GM19372 (cell line): ENCODE measurements at regions not wholly inside any gene's neighbourhood (a gene's known extent, or its start where the extent isn't known, plus 50 kb on each side); places are given as distances from the start of the nearest gene placed in this dataset.

ENCODE experiments used
- ATAC-seq: cut with Tn5 transposase; IDR thresholded peaks from one replicate; pipeline ENCODE4 v1.9.1; 2021; ENCODE audit warnings: mild to moderate bottlenecking, low read depth, moderate library complexity; ENCODE audit not compliant: unreplicated experiment

DNA sequence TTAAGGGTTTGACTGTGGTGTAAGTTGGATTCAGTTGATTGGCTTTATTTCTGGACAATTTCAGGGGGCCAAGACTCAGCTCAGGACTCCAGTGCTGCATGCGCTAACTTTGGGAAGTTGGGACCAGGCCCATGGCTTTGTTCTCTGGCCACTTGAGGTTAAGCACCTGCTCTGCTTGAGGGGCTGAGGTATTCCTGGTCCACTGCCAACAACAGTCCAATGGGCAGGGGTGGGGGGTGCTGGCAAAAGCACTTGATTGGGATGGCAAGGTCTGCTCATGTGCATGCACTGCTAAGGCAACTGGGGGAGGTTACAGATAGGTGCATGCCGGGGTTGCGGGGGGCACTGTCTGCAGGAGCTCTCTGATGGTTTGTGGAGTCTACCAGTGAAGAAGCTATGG is 52.6 kb upstream of the ASB17 start:
- ATAC-seq, result no peak

DNA sequence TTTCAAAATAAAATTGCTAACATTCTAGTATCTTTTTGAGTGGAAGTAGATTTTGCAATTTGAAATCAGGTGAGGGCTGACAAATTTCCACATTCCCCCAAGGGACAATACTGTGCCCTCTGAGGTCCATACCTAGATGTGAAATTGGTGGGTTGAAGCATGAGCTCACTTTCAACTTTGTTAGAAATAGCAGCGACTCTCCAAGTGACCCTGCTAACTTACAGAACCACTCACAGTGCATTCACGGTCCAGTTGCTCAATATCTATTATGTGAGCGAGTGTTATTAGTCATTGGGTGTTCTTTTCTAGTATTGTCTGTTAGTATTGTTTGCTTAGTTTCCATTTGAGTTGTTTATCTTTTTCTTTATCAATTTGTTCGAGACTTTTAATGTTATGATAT is 53.6 kb upstream of the ASB17 start:
- peak; percentile 67 for ATAC-seq

DNA sequence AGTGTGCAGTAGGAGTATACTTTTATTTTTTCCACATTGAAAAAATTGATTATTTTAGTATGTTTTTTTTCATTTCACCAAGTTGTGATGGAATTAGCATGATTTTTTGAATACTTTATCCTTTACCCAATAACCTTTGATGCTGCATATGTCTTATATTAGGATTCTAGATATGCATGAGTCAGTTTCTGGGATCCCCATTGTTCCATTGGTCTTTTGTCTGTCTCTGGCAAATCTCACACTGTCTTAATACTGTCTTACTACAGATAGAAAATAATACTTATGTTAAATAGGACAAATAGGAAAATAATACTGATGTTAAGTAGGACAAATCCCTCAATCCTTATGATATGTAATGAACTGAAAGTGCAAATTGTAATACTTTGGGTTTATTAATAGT is 54.3 kb upstream of the ASB17 start:
- no peak for ATAC-seq

DNA sequence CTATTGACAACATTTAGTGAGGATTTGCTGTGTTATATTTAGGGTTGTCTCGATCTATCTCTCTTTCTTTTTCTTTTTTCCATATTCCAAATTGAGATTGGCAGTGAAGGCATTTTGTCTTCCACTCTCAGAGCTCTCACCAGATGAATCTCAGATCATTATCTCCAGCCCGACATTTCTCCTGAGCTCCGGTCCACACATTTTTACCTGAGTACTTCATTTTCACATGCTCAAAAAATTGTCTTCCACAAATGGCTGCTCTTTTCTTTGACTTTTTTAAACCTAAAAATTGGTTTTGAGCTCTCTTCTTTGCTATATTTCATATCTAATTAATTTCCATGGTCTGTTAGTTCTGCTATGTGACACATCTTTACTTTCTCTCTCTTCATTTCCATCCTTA is 56.9 kb upstream of the ASB17 start:
- ATAC-seq, result no peak

DNA sequence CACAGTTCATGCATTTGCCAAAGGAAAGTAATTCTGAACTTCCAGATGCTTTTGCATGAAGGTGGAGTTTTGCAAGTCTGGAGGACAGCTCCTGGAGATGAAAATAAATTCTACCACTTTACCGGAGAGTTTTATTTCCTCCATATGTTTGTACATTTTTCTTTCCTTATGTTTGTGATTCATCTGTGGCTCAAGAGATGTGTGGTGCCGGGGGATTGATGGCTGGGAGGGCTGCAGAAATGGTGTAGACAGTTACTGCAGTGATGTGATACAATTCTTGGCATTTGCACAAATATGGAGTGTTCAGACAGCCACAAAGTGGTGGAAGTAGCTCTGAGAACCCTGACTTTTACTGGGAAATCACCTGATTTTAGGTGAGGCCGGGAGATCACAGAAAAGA is 58.5 kb upstream of the ASB17 start:
- no peak for ATAC-seq

DNA sequence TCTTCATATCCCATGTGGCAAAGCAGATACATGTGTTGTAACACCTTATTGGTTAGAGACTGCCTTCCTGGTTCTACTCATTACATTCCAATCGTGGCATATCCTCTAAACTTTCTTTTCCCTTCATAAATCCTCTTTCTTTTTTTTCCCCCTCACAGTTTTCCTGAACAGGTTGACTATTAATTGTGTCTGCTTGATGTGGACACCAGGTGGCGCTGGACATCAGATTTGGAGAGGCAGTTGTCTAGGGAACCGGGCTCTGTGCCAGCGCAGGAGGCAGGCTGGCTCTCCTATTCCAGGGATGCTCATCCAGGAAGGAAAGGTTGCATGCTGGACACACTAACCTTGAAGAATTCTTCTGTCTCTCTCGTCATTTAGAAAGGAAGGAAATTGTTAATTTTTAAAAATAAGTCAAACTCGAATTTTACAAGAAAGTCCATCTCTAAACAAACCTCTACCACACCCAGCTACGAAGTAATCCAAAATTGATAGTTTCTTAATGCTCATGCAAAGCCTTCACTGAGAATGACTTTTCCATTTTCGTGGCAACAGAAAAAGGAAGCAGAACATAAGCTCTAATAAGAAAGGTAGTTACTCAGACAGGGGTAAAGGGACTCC is 59.4 kb upstream of the ASB17 start:
- ATAC-seq, result peak; percentile 92

DNA sequence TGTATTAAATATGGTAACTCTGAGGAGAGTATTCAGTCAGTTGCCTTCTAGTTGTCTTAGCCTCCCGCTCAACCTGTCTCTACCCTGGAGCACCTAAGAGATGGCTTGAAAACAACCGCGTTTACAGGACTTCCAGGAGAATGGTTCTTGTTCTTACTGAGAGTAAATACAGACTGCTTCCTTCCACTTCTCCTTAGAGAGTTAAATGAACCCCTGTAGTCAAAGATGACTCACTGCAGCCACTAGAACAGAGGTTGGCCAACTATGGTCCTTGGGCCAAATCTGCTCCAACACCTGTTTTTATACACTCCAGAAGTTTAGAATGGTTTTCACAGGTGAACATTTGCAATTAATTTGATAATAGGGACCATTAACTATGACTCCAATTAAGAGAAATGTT is 60.1 kb upstream of the ASB17 start:
- no peak for ATAC-seq

DNA sequence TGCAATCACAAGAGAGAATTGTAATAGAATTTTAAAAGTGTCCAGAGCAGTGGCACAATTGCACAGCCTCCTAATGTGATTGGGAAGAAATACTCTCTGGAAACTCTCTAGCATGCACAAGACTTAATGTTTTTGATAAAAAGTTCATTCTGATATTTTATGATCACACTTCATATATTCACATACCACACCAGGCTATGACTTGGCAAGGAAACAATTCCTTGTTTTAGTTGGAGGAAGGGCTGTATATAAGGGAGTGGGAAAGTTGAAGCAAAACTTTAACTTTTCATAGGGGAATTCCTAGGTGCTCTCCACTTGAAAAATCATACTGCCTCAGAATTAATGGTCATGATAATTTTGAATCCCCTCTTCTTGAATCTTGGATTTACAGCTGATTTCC is 61.5 kb upstream of the ASB17 start:
- no peak for ATAC-seq

DNA sequence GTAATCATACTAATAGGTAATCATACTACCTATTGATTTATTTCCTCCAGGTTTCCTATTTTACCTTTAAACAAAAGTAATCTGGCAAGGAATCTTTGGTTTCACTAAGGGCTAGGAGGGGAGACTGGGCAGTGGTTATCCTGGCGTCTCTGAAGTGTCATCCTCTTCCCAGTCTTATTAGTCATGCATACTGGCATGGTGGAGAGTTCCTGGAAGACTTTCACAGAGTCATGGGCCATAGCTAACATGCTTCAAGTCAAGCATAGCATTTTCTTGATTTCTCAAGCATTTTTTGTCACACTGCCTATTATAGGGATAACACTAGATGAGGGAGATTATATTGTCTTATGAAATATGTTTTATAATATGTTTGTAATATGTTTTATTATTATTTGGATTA is 64.0 kb upstream of the ASB17 start:
- ATAC-seq, result no peak

DNA sequence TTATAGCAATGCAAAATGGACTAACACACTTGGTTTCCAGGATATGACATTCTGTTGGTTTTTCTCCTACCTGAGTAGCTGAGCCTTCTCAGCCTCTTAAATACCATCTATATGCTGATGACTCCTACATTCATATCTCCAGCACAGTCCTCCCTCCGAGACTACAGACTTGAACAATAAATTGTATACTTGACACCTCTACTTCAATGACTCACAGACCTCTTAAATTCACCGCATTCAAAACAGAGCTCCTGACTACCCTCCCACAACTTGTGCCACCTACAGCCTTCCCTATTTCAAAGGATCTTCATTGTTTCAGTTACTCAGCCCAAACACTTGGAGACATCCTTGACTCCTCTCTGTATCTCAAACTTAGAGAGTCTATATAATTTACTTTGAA is 66.8 kb upstream of the ASB17 start:
- ATAC-seq, result no peak

DNA sequence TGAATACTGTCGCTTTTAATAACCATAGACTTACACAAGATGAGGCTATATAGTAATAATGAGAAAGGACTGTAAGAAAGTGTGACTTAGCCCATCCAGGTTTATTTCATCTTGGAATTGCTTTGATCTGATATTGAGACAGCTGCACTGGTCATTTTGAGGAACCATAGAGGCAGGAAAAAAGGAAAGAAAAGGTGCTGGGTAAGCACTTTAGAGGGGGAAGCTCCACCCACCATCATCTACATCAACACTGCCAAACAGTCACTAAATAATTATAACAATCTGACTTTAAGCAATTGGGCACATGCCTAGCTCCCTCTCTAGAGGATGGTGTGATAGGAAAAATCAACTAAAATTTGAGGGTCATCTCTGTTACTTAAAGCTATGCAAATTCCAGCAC is 70.6 kb upstream of the ST6GALNAC3 start:
- no peak for ATAC-seq

DNA sequence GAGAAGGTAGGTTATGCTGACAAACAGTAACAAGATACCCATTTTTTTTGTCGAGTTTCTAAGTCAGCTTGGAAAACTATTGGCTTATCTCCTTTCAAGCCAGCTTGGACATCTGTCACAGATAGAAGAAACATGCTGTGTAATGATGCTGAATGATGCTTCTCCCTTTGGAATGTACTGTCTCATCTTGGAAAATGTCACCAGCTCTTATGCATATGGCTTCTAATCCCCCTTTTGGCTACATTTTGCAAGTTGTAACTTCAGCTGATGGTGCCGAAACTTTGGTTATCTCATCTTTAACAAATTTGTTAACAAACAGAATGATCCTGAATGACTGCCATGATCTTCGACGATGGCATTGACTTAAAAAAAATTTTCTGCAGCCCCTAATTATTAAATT is 68.8 kb upstream of the ST6GALNAC3 start:
- no peak for ATAC-seq

DNA sequence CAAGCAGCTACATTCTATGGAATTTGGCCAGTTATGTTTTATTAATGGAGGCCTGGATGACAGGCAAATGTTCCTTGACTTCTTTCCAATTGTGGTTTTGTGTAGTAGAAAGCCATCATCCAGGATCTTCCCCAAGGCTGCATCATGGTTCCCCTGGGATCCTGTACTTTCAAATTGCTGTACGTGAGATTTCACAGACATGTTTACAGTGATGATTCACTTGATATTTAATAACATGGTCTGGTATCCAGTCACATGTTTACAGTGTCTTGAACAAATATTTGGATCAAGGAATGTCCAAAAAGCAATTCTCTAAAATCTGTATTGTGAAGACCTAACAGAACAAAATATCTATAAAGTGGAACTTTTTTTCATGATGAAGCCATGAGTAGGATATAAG is 68.3 kb upstream of the ST6GALNAC3 start:
- no peak for ATAC-seq

DNA sequence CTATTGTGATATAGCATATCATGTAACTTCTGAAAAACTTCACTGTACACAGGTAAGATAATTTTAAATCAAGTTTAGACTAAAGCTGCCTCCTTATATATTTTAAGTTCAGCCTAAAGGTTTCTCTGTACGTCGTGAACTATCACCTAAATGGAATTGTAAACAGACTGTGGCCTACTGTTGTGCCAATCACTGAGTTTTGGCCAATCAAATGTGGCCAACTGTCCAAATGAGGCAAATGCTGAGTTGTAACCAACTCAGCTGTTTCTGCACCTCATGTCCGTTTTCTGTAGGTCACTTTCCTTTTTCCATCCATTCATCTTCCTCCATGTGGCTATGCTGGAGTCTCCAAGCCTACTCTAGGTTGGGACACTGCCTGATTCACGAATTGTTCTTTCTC is 63.7 kb upstream of the ST6GALNAC3 start:
- ATAC-seq, result no peak

DNA sequence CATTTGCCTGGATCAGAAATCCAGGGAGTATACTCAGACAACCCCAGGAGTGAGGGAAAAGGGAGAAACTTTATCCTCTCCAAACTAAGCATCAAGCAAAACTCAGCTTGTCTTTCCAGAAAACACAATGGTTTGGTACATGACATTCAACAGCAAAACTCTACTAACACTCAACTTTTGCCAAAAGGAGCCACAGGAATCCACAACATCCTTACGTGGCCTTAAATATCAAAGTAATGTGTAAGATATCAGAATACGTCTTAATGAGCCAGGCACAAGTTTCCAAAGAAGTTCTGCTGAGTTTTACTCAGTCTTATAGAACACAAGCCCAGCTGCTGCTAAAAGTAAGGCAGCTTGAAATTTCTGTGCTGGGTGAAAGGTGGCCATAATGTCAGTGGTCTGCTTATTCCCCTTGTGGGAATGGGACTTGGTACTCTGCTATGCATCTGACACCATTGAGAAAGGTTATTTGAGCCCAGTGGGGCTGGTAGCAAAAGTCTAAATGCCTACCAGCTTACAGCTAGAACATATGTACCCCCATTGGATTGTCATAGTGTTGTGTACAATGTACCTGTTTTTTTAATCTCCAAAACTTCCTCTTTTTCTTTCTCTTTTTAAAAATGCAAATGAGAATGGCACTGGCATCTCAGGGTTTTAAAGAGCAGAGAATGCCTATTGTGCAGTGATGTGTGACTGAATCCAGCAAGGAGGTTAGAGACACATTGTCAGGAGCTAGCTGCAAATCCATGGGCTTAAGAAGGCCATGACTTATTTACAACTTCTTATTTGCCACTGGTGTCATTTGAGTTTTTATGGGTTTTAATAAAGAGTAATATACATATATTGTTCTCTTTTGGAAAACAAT is 62.0 kb upstream of the ST6GALNAC3 start:
- ATAC-seq, result no peak

DNA sequence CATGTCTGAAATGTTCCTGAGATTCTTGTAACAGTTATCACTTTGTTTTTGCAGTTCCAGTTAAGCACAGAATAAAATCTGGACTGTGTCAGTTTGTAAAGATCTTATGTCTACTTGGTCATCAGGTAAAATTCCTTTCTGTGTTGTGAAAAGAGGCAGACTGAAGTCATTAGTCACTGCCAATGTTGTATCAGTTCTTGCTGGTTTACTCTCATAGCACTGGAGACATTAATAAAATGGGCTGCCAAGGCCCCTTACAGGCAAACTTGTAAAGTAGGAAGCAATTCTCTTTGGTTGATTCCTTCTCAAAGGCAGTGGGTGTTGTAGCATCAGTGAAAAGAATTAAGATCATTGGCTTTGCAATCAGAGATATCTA is 61.4 kb upstream of the ST6GALNAC3 start:
- no peak for ATAC-seq

DNA sequence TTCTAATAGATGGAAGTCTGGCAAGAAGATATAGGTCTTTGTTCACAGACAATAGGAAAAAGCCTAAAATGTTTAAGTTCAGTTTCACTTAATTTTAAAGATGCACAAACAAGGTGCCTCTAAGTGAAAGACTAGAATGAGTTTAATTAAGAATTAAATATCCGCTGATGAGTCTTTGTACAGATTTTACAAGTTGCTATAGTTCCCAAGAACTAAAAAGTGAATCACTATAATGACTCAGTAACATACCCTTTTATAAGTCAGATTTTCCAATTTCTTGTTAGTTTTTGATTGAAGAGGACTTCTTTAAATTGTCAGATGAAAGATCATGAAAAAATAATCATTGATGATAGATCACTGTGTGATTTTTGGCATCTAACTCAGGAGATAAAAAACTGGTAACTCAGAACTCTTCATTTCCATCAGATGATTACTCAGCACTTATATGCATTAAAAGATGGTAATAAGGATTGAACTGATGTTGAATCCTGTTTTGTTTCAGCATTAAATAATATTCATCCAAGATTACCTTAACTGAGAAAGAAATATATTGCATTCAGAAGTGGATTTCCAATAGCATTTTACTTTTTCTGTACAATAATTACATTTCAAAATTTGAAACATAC is 59.0 kb upstream of the ST6GALNAC3 start:
- no peak for ATAC-seq

DNA sequence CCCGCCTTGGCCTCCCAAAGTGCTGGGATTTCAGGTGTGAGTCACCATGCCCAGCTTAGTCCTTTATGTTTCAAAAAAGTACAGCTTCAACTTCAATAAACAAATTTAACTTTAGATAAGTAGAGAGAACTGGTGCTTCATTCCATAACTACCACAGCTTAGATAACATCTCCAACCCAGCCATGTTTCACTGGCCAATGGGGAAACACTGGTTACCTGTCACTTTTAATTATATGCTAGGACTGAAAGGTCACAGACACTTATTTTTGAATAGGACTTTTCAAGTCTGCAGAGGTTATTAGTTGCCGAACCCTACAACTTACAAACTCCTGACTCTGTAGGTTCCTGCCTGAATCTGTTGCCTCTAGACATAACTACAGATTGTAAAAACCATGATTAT is 56.5 kb upstream of the ST6GALNAC3 start:
- no peak for ATAC-seq

DNA sequence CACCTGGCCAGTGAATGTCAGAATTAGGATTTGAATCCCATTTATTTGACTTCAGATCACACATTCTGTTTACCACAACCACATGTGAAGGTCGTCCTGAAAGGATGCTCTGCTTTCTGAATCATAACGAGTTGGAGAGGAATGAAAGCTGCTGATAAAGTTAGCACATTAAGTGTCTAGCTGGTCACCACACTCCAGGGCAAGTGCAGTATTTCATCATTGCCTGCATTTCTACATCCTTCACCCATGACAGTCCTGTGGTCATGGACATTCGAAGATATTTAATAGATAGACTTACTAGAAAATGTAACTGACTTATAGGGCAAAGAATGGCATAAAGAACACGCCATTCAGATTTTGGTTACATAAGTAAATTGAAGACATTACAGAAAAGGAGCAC is 52.7 kb upstream of the ST6GALNAC3 start:
- no peak for ATAC-seq

DNA sequence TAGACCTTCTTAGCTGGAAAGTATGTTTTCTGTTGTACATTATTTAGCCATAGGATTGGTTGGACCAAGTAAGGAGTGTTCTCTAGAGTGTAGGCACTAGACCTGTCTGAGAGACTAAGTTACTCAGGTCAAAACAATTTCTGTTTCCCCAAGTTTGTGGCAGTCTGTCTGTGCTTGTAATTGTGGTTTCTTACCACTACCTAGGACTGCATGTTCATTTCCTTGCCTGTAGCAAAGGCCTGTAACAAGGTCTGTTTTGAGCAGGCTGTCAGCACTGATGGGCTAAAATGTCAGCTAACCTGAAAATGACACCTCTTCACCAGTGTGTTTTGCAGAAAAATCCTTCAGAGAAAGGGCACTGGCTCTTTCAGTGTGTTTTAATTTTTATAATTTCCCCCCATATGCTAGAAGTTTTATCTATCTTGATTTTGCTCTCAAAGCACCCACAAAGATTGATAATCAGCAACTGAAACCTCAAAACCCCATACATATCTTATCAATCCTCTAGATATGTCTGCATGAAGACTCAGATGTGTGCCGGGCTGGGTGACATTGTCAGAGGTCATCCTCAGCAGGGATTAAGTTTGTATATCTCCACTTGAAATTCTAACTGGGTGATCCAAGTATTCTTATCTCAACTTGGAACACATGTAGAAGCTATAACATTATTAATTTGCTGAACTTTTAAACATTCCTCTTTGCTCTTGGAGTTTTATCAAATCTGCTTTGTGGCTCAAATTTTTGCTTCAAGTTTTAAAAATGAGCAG is 50.7 kb upstream of the ST6GALNAC3 start:
- no peak for ATAC-seq
